Mucosa of stomach (tissue), 1 donor: ENCODE measurements at regions not wholly inside any gene's neighbourhood (a gene's known extent, or its start where the extent isn't known, plus 50 kb on each side); places are given as distances from the start of the nearest gene placed in this dataset.

Experiments
- H3K27me3 ChIP-seq: one replicate; pipeline ENCODE4 v1.7.0; 2013; ENCODE audit warnings: mild to moderate bottlenecking, low read length; ENCODE audit not compliant: control insufficient read depth, insufficient read depth
- H3K36me3 ChIP-seq: one replicate; pipeline ENCODE4 v1.7.0; 2013; ENCODE audit warnings: low read length; ENCODE audit not compliant: control insufficient read depth, insufficient read depth
- H3K4me1 ChIP-seq: one replicate; pipeline ENCODE4 v1.7.0; 2013; ENCODE audit warnings: mild to moderate bottlenecking, low read length; ENCODE audit not compliant: control insufficient read depth, insufficient read depth
- H3K4me3 ChIP-seq: one replicate; pipeline ENCODE4 v1.7.0; 2013; ENCODE audit warnings: low read length
- H3K9ac ChIP-seq: one replicate; pipeline ENCODE4 v1.7.0; 2013; ENCODE audit warnings: mild to moderate bottlenecking, low read length, moderate library complexity
- H3K9me3 ChIP-seq: one replicate; pipeline ENCODE4 v1.7.0; 2013; ENCODE audit warnings: mild to moderate bottlenecking, low read length, moderate library complexity; ENCODE audit not compliant: control insufficient read depth
- donor health status: Pancreatic carcinoma.

- H3K9me3 ChIP-seq: no peaks in the 10 kb centered on the region
- no peaks in the 10 kb centered on the region for H3K36me3 ChIP-seq
- H3K4me1 ChIP-seq: peaks cover 12% of the 10 kb centered on the region
- H3K27me3 ChIP-seq: no peaks in the 10 kb centered on the region
- H3K4me3 ChIP-seq: no peak overlapping the region
- H3K9ac ChIP-seq: no peak overlapping the region
Measured at GRCh38 chr14:89634037-89634436, 217.0 kb upstream of the FOXN3 start.

- Histone ChIP-seq H3K36me3 (no peaks in the 10 kb centered on the region), H3K9ac (no peak overlapping the region), H3K9me3 (no peaks in the 10 kb centered on the region), H3K27me3 (no peaks in the 10 kb centered on the region), H3K4me3 (no peak overlapping the region), H3K4me1 (peaks cover 12% of the 10 kb centered on the region)
Measured at GRCh38 chr14:89630101-89630829, 213.2 kb upstream of the FOXN3 start.

DNA sequence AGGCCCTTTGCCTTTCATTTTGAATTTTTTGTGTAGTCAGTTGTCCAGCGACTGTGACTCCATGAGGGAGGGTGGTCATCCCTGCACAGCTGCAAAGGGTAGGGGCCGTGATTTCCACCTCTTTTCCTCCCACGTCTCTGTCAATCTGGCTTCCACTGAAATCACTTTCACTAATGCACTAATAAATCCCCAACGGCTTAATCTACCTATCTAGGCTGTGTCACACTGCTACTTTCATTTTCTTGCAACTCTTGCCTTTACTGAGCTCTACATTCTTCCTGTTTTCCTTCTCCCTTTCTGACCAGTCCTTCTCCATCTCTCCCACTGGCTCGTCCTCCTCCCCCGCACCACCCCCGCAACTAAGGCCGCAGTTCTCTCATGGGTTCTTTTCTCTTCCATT is 212.3 kb upstream of the FOXN3 start:
- Histone ChIP-seq H3K27me3 (no peaks in the 10 kb centered on the region), H3K9me3 (no peaks in the 10 kb centered on the region), H3K9ac (no peak overlapping the region), H3K4me3 (no peak overlapping the region), H3K36me3 (no peaks in the 10 kb centered on the region), H3K4me1 (peaks cover 12% of the 10 kb centered on the region)

GRCh38 chr14:89628521-89628920 is 211.5 kb upstream of the FOXN3 start:
- Histone ChIP-seq H3K27me3 (no peaks in the 10 kb centered on the region), H3K36me3 (no peaks in the 10 kb centered on the region), H3K4me1 (peaks cover 5% of the 10 kb centered on the region), H3K9me3 (no peaks in the 10 kb centered on the region), H3K9ac (no peak overlapping the region), H3K4me3 (no peak overlapping the region)

GRCh38 chr14:89626233-89626806 is 209.3 kb upstream of the FOXN3 start:
- no peaks in the 10 kb centered on the region for H3K9me3 ChIP-seq
- H3K4me3 ChIP-seq: no peak overlapping the region
- no peaks in the 10 kb centered on the region for H3K36me3 ChIP-seq
- H3K27me3 ChIP-seq: no peaks in the 10 kb centered on the region
- H3K9ac ChIP-seq: no peak overlapping the region
- peaks cover 9% of the 10 kb centered on the region for H3K4me1 ChIP-seq

- Histone ChIP-seq H3K9me3 (no peaks in the 10 kb centered on the region), H3K27me3 (no peaks in the 10 kb centered on the region), H3K36me3 (no peaks in the 10 kb centered on the region), H3K9ac (no peak overlapping the region), H3K4me1 (peaks cover 14% of the 10 kb centered on the region), H3K4me3 (no peak overlapping the region)
Measured at GRCh38 chr14:89625731-89626232, 208.7 kb upstream of the FOXN3 start.

DNA sequence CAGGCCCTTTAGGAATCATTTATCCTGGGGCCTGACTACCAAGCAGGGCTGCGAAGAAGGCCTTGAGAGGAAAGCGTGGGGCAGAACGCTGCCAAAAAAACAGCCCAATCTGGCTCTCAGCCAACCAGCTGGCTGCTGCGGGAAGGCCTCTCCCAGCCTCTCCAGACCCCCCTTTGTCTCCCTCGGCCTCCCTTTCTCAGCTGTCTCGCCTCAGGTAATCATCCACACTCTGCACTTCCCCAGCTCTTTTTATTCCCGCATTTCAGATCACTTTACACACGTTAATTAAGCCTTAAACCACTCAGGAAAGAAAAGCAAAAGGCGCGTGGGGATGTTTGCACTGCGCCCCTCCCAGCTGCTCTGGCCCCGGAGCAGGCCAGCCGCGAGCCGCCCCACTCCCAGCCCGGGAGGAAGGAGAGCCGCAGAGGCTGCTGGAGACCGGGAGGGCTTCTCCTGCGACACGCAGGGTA is 208.2 kb upstream of the FOXN3 start:
- no peak overlapping the region for H3K4me3 ChIP-seq
- no peak overlapping the region for H3K9ac ChIP-seq

DNA sequence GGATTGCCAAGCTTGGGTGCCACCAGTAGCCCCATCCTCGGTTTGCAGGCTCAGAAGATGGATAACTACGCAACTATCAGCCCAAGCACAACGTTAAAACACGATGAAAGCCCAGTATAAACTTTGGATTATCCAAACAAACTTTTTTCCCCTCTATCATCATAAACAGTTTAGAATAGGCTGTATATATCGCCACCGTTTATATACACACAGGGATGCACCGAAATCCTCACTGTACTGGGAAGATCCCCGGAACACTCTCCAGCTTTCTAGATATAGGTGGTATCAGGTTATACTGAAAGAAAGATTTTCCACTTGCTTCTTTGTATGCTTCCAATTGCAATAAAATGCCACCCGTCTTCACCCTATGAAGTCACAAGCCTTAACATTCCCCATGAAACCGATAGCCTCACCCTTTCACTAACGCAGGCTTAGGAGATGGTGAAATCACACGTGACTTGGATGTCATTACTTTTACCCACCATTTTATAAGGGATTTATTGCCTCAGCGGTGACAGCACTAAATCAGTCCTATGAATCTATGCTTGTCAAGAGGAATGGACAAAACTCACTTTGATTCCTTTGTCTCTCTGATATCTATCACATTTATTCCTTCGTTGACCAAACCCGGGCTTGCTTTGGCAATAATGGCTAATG is 207.6 kb upstream of the FOXN3 start:
- Histone ChIP-seq H3K4me1 (peaks cover 18% of the 10 kb centered on the region), H3K4me3 (no peak overlapping the region), H3K9ac (no peak overlapping the region)

More for the DNA sequence above, 208.2 kb upstream of the FOXN3 start:
- Histone ChIP-seq H3K36me3 (no peaks in the 10 kb centered on the region), H3K4me1 (peaks cover 19% of the 10 kb centered on the region), H3K9me3 (no peaks in the 10 kb centered on the region), H3K27me3 (no peaks in the 10 kb centered on the region)

DNA sequence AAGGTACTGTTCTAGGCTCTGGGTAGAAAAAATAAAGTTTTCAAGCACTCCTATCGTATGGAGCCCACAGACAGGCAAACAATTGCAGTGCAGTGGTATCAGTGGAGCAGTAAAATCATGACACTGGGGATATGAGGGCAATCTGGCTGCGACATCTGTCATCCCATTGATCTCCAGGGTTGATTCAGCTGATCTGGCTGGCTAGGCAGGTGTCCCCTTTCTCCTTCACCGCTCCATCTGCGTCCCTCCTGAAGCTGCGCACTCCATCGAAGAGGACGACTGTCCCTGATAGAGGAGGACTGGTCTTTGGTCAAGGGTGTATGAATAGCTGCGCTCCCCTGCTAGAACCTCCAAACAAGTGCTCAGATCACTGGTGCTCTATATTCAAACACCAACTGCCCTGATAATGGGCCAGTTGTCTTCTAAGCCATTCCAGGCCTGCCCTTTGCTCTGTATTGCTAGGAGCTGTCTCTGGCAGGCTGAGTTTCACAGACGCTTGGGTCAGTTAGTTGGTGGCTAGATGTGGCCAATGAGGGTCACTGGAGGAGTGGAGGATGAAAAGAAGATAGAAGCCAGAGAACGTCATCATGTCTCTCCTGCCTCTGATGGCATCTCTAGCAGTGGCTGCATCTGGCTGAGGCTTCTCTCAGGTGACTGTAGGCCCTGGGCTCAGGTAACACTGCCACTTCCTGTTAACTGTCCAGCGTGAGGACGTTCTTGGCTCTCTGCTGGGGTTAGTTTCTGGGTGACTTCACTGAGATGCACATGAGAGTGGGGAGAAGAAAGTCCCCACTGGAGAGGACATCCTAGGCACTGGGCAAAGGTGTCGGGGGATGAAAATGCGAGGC is 205.0 kb upstream of the FOXN3 start:
- Histone ChIP-seq H3K4me3 (no peak overlapping the region), H3K9ac (no peak overlapping the region), H3K27me3 (no peaks in the 10 kb centered on the region), H3K4me1 (peaks cover 20% of the 10 kb centered on the region), H3K36me3 (no peaks in the 10 kb centered on the region), H3K9me3 (no peaks in the 10 kb centered on the region)

More for the DNA sequence above, 207.6 kb upstream of the FOXN3 start:
- Histone ChIP-seq H3K27me3 (no peaks in the 10 kb centered on the region), H3K36me3 (no peaks in the 10 kb centered on the region), H3K9me3 (no peaks in the 10 kb centered on the region)

DNA sequence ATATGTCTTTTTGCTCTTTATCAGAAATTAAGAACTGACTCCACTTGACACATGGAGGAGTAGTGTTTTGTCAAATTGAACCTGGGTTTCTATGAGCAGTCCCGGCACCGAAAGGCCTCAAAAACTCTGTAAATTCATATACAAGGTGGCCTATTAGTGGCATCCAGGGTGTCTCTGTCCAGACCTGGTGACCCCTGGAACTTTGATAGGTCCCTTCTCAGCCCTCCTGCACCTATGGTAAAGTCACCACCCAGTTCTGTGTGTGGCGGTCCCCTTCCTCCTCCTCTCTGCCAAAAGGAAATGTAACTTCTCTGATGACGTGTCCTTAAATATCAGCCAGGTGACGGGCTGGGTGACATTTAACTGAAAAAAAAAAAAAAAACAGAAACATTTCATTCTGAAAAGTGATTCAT is 204.0 kb upstream of the FOXN3 start:
- no peaks in the 10 kb centered on the region for H3K36me3 ChIP-seq
- H3K4me1 ChIP-seq: peaks cover 23% of the 10 kb centered on the region
- H3K4me3 ChIP-seq: no peak overlapping the region
- no peaks in the 10 kb centered on the region for H3K9me3 ChIP-seq
- H3K27me3 ChIP-seq: no peaks in the 10 kb centered on the region
- H3K9ac ChIP-seq: peak overlapping the region; percentile 2

- Histone ChIP-seq H3K9ac (no peak overlapping the region), H3K36me3 (no peaks in the 10 kb centered on the region), H3K9me3 (no peaks in the 10 kb centered on the region), H3K4me1 (peaks cover 28% of the 10 kb centered on the region), H3K27me3 (no peaks in the 10 kb centered on the region), H3K4me3 (no peak overlapping the region)
Measured at GRCh38 chr14:89620436-89620835, 203.4 kb upstream of the FOXN3 start.
